ENCODE measurements at regions not wholly inside any gene's neighbourhood (a gene's known extent, or its start where the extent isn't known, plus 50 kb on each side); places are given as distances from the start of the nearest gene placed in this dataset.

DNA sequence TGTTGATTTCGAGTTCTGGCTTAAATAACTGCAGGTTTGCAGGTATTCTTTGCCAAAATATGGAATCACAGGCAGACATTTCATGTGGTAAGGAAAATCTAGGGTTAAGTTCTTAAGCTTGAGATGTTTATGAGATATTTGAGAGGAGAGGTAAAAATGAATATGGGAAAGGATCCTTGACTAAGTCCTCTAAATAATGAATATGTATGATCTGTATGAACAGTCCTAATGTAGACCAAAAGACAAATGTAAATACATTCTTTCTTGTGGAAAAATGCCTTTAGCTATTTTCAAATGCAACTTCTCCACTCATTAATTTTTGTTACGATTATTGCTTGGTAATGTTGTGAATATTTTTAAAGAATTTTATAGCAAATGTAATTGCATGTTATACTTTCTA lies 1632.6 kb downstream of the SUCLG1 start:
- TF ChIP-seq, protein P1, sequence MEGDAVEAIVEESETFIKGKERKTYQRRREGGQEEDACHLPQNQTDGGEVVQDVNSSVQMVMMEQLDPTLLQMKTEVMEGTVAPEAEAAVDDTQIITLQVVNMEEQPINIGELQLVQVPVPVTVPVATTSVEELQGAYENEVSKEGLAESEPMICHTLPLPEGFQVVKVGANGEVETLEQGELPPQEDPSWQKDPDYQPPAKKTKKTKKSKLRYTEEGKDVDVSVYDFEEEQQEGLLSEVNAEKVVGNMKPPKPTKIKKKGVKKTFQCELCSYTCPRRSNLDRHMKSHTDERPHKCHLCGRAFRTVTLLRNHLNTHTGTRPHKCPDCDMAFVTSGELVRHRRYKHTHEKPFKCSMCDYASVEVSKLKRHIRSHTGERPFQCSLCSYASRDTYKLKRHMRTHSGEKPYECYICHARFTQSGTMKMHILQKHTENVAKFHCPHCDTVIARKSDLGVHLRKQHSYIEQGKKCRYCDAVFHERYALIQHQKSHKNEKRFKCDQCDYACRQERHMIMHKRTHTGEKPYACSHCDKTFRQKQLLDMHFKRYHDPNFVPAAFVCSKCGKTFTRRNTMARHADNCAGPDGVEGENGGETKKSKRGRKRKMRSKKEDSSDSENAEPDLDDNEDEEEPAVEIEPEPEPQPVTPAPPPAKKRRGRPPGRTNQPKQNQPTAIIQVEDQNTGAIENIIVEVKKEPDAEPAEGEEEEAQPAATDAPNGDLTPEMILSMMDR (IDR thresholded peaks at IDR 0.05): no peak
- TF ChIP-seq, protein P2, sequence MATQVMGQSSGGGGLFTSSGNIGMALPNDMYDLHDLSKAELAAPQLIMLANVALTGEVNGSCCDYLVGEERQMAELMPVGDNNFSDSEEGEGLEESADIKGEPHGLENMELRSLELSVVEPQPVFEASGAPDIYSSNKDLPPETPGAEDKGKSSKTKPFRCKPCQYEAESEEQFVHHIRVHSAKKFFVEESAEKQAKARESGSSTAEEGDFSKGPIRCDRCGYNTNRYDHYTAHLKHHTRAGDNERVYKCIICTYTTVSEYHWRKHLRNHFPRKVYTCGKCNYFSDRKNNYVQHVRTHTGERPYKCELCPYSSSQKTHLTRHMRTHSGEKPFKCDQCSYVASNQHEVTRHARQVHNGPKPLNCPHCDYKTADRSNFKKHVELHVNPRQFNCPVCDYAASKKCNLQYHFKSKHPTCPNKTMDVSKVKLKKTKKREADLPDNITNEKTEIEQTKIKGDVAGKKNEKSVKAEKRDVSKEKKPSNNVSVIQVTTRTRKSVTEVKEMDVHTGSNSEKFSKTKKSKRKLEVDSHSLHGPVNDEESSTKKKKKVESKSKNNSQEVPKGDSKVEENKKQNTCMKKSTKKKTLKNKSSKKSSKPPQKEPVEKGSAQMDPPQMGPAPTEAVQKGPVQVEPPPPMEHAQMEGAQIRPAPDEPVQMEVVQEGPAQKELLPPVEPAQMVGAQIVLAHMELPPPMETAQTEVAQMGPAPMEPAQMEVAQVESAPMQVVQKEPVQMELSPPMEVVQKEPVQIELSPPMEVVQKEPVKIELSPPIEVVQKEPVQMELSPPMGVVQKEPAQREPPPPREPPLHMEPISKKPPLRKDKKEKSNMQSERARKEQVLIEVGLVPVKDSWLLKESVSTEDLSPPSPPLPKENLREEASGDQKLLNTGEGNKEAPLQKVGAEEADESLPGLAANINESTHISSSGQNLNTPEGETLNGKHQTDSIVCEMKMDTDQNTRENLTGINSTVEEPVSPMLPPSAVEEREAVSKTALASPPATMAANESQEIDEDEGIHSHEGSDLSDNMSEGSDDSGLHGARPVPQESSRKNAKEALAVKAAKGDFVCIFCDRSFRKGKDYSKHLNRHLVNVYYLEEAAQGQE (IDR thresholded peaks at IDR 0.05; ENCODE audit: insufficient read depth in 1 of 2, low read depth in 2 of 2, low read length in 1 of 2): no peak
- TF ChIP-seq TCF7L2 (IDR thresholded peaks at IDR 0.05; ENCODE audit: low read depth, low read length) (no peak), POLR2AphosphoS5 (IDR thresholded peaks at IDR 0.05; ENCODE audit: low read depth, low read length) (no peak)

All from Panc1 (cell line).